PFSK-1 (cell line): ENCODE measurements at regions not wholly inside any gene's neighbourhood (a gene's known extent, or its start where the extent isn't known, plus 50 kb on each side); places are given as distances from the start of the nearest gene placed in this dataset.

Experiments used
- FOXP2 ChIP-seq: optimal IDR thresholded peaks from 2 replicates; pipeline ENCODE3; 2011; ENCODE audit warnings: borderline replicate concordance, control low read depth, inconsistent platforms; ENCODE audit not compliant: insufficient read depth; ENCODE audit errors: extremely low read length, extremely low read depth
- POLR2AphosphoS5 ChIP-seq: IDR thresholded peaks from 2 replicates; pipeline ENCODE4 v1.6.1; 2012; ENCODE audit warnings: low read depth, mild to moderate bottlenecking, control low read depth, low read length, moderate library complexity
- SIN3A ChIP-seq: IDR thresholded peaks from 2 replicates; pipeline ENCODE4 v1.6.1; 2012; ENCODE audit warnings: mild to moderate bottlenecking, low read length, moderate library complexity, borderline replicate concordance; ENCODE audit not compliant: insufficient read depth
- TAF1 ChIP-seq: IDR thresholded peaks from 2 replicates; pipeline ENCODE4 v1.6.1; 2012; ENCODE audit warnings: low read length, control low read depth, borderline replicate concordance; ENCODE audit not compliant: insufficient read depth
- TF ChIP-seq, protein P1 (sequence below), 2 experiments: IDR thresholded peaks; 2 replicates each; pipeline versions ENCODE4 v1.6.1 to v1.8.0; 2011 to 2012; ENCODE audit warnings: low read depth in 2 of 2, low read length in 2 of 2, control low read depth in 1 of 2, inconsistent platforms in 1 of 2, mild to moderate bottlenecking in 1 of 2, moderate library complexity in 1 of 2; ENCODE audit not compliant: insufficient read depth in 1 of 2

DNA sequence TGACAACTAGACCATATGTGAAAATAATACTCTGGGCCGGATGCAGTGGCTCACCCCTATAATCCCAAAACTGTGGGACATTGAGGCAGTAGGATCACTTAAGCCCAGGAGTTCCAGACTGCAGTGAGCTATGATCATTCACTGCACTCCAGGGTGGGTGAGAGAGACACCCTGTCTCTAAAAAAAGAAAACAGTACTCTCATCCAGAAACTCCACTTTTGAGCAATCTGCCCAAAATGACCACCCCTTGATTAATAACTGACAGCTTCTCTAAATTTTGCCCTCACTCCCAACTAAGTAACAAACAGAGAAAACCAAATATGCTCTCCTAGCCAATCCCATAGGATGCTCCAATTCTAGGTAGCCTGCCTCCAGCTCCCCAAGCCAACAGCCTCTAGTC is 62.5 kb upstream of the AKR1E2 start:
- TF ChIP-seq SIN3A = no peak
- TF ChIP-seq, protein P1, sequence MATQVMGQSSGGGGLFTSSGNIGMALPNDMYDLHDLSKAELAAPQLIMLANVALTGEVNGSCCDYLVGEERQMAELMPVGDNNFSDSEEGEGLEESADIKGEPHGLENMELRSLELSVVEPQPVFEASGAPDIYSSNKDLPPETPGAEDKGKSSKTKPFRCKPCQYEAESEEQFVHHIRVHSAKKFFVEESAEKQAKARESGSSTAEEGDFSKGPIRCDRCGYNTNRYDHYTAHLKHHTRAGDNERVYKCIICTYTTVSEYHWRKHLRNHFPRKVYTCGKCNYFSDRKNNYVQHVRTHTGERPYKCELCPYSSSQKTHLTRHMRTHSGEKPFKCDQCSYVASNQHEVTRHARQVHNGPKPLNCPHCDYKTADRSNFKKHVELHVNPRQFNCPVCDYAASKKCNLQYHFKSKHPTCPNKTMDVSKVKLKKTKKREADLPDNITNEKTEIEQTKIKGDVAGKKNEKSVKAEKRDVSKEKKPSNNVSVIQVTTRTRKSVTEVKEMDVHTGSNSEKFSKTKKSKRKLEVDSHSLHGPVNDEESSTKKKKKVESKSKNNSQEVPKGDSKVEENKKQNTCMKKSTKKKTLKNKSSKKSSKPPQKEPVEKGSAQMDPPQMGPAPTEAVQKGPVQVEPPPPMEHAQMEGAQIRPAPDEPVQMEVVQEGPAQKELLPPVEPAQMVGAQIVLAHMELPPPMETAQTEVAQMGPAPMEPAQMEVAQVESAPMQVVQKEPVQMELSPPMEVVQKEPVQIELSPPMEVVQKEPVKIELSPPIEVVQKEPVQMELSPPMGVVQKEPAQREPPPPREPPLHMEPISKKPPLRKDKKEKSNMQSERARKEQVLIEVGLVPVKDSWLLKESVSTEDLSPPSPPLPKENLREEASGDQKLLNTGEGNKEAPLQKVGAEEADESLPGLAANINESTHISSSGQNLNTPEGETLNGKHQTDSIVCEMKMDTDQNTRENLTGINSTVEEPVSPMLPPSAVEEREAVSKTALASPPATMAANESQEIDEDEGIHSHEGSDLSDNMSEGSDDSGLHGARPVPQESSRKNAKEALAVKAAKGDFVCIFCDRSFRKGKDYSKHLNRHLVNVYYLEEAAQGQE (IDR thresholded peaks at IDR 0.05; ENCODE audit: insufficient read depth in 1 of 2, low read depth in 2 of 2, low read length in 2 of 2) = no peak
- no peak for TF ChIP-seq FOXP2
- no peak for TF ChIP-seq TAF1
- no peak for TF ChIP-seq POLR2AphosphoS5

DNA sequence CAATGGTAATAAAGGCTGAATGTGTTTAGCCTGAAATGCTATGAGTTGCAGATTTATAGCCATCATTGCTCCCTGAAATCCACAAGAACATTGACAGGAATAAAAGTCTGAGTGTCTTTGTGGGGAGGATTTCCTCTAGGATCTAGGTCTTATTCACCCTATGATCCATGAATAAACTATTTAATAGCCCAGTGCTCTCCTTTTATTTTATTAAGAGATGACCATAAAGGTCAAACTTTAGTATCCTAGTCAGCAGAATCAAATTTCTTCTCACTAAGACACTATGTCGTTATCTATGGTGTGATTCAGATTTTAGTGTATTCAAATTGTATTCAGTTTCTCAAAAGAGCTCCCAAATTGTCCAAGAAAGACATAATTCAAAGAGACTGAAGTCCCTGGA is 67.8 kb upstream of the AKR1E2 start:
- no peak for TF ChIP-seq TAF1
- TF ChIP-seq FOXP2 = no peak
- no peak for TF ChIP-seq SIN3A
- no peak for TF ChIP-seq POLR2AphosphoS5
- TF ChIP-seq, protein P1 (IDR thresholded peaks at IDR 0.05; ENCODE audit: insufficient read depth in 1 of 2, low read depth in 2 of 2, low read length in 2 of 2) = no peak

DNA sequence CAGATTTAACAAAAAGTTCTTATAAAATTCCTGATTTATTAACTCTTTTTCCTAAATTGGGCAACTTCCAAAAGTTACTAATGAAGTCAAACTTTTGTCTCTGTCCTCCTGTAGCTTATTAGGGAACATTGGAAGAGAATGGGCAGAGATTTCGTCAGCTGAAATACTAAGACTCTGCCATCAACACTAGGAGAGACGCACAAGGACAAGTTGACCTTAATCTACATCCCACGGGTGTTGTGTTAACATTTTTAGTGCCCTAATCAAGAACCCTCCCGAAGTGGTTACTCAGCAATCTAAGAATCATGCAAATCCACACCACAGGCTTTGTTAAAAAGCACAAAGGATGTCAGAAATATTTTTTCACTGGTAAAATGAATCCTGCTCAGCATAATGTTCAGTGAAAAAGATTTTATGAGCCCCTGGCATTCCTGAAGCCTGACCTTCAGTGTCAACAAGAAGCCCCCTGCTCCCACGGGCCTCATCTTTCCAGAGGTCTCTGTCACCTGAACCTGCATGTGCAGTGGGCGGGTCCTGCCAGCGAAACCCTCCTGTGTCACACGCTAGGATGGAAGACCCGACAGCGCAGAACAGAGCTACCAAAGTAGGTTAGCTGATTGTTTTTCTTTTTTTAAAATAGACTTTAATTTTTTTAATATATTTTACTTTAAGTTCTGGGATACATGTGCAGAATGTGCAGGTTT is 70.6 kb upstream of the AKR1E2 start:
- TF ChIP-seq, protein P1 (IDR thresholded peaks at IDR 0.05; ENCODE audit: insufficient read depth in 1 of 2, low read depth in 2 of 2, low read length in 2 of 2) = no peak
- TF ChIP-seq SIN3A = no peak
- no peak for TF ChIP-seq TAF1
- no peak for TF ChIP-seq POLR2AphosphoS5
- TF ChIP-seq FOXP2 = no peak

DNA sequence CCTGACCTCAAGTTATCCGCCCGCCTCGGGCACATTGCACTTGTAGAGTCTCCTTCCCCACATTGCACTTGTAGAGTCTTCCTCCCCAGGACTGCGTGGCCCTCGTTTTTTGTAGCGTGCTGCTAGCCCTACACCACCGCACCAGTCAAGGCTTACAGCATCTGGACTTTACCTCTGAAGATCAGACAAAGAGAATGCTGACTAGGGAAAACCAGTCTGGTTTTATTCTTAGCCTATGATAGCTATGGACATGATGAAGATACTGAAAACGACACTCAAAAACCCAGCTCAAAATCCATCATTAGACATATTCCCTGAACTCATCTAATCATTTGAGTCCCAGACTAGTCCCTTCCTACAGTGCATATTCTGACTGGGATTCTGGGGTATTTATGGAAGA is 71.9 kb upstream of the AKR1E2 start:
- TF ChIP-seq SIN3A (no peak), FOXP2 (no peak), POLR2AphosphoS5 (no peak), TAF1 (no peak)
- TF ChIP-seq, protein P1 (IDR thresholded peaks at IDR 0.05; ENCODE audit: insufficient read depth in 1 of 2, low read depth in 2 of 2, low read length in 2 of 2) = no peak

DNA sequence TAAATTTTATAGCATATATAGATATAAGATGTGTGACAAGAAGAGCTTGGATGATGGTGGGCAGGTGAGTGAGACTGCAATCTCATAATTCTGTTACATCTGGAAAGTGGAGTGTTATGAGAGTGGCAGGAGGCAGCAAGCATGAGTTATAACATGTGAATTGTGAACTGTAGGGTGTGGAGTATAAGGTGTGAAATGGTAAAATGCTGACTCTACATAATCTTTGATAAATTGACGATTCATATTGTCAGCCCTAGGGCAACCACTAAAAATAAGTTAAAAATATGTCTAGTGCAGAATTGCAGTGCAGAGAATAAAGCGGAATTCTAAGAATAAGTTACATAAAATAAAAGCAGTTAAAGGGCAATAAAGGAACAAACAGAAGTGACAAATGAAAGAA is 74.8 kb upstream of the AKR1E2 start:
- TF ChIP-seq SIN3A = no peak
